Gastroesophageal sphincter (tissue), 4 donors: ENCODE measurements at regions not wholly inside any gene's neighbourhood (a gene's known extent, or its start where the extent isn't known, plus 50 kb on each side); places are given as distances from the start of the nearest gene placed in this dataset.
"Not testable (repeated sequence)": the region's sequence is repeated elsewhere in the genome, so short reads cannot be mapped to it uniquely, and the experiment has no call there.

Experiments used
- ATAC-seq: fragments of 150-250 bp; one replicate; pipeline ENCODE4 v1.9.1; 2016; ENCODE audit warnings: mild to moderate bottlenecking, moderate library complexity
- H3K27ac ChIP-seq, 4 donors: fragments of 200-600 bp; sonication (generic) in 3 of 4; 1 replicate in 3 of 4; 2 replicates in 1 of 4; pipeline ENCODE4 v1.5.1; 2016 to 2019
- H3K27me3 ChIP-seq: fragments of 200-600 bp; sonication (generic); one replicate; pipeline ENCODE4 v1.5.1; 2019
- H3K36me3 ChIP-seq, 2 donors: fragments of 200-600 bp; sonication (generic); one replicate each; pipeline ENCODE4 v1.5.1; 2019; ENCODE audit warnings: control low read depth in 1 of 2
- H3K4me1 ChIP-seq, 3 donors: fragments of 200-600 bp; sonication (generic); 1 replicate in 2 of 3; 2 replicates in 1 of 3; pipeline ENCODE4 v1.5.1; 2016 to 2019; ENCODE audit warnings: control low read depth in 2 of 3
- H3K4me3 ChIP-seq, 2 donors: fragments of 200-600 bp; sonication (generic); one replicate each; pipeline ENCODE4 v1.5.1; 2019; ENCODE audit warnings: mild to moderate bottlenecking in 1 of 2, moderate library complexity in 1 of 2
- H3K9me3 ChIP-seq, 3 donors: fragments of 200-600 bp; sonication (generic); one replicate each; pipeline ENCODE4 v1.5.1; 2017 to 2019; ENCODE audit warnings: control low read depth in 2 of 3
- CTCF ChIP-seq, 4 experiments: fragments of 200-600 bp in 2 of 4; fragments of 450-650 bp in 2 of 4; sonication (generic) in 1 of 4; IDR thresholded peaks; one replicate each; pipeline ENCODE4 v1.5.1; 2017 to 2019; ENCODE audit warnings: antibody characterized with exemption in 4 of 4, mild to moderate bottlenecking in 2 of 4, moderate library complexity in 2 of 4
- EP300 ChIP-seq: sonication (generic); formaldehyde crosslinking; IDR thresholded peaks from one replicate; pipeline ENCODE4 v1.6.1; 2017; ENCODE audit warnings: antibody characterized with exemption, mild to moderate bottlenecking
- POLR2A ChIP-seq, 2 donors: fragments of 450-650 bp; IDR thresholded peaks; one replicate each; pipeline ENCODE4 v1.6.1; 2017; ENCODE audit warnings: antibody characterized with exemption in 2 of 2, mild to moderate bottlenecking in 2 of 2, moderate library complexity in 1 of 2
- POLR2AphosphoS5 ChIP-seq: sonication (generic); formaldehyde crosslinking; IDR thresholded peaks from one replicate; pipeline ENCODE4 v1.6.1; 2017; ENCODE audit warnings: antibody characterized with exemption
- WGBS, 2 donors: methylation state at CpG; one replicate each; pipeline ENCODE4 v1.1.5; 2018; ENCODE audit warnings: low coverage in 1 of 2; 5-methylcytosine and 5-hydroxymethylcytosine counted together

DNA sequence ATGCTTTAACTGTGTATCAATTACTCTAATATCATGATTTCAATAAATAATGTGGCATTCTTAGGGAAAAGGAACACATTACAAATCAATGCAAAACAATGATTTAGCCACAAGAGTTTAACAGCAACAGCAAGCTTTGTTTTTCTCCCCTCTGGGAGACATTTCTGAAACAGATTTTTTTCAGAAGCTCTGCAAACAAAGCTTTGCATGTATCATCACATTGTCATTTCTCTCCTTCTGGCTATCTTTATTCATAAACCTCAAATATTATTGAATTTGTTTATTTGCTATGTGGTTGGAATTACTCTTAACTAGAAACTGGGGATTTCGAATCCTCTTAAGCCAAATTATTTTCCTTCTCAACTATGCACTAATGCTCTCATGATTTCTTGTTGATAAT lies 278.4 kb upstream of the ATXN7L3B start:
- Histone ChIP-seq H3K27ac (no peak overlapping the region), H3K4me3 (no peak overlapping the region), H3K4me1 (no peaks in the 10 kb centered on the region), H3K9me3 (no peaks in the 10 kb centered on the region), H3K36me3 (no peaks in the 10 kb centered on the region), H3K27me3 (no peaks in the 10 kb centered on the region)
- no peak for ATAC-seq
- TF ChIP-seq EP300 = no peak
- no peak for TF ChIP-seq POLR2A (IDR thresholded peaks at IDR 0.05)
- no peak for TF ChIP-seq POLR2AphosphoS5
- no peak for TF ChIP-seq CTCF (IDR thresholded peaks at IDR 0.05)
- WGBS, 2 donors = 76 to 100% methylated on average over 1 of the region's 1 CpG

GRCh38 chr12:74264692-74265091 lies 272.9 kb upstream of the ATXN7L3B start:
- TF ChIP-seq POLR2A (IDR thresholded peaks at IDR 0.05) = no peak
- TF ChIP-seq CTCF (IDR thresholded peaks at IDR 0.05) = no peak
- TF ChIP-seq EP300 = no peak
- no peak for TF ChIP-seq POLR2AphosphoS5

DNA sequence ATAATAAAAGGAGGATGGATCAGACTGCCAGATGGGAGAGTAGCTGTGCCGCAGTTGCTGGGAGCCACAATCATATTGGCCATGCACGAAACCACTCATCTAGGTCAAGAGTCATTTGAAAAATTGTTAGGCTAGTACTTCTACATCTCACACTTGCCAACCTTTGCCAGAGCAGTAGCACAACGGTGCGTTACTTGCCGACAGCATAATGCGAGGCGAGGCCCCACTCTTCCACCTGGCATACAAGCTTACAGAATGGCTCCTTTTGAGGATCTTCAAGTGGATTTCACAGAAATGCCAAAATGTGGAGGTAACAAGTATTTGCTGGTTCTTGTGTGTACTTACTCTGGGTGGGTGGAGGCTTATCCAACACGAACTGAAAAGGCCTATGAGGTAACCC lies 268.3 kb upstream of the ATXN7L3B start:
- WGBS, 2 donors = 79 to 93% methylated on average over 7 of the region's 8 CpGs
- not testable (repeated sequence) for H3K9me3 ChIP-seq, H3K4me3 ChIP-seq, H3K36me3 ChIP-seq, ATAC-seq, H3K27me3 ChIP-seq, H3K27ac ChIP-seq, H3K4me1 ChIP-seq

More at GRCh38 chr12:74264692-74265091, 272.9 kb upstream of the ATXN7L3B start:
- ATAC-seq = no peak
- Histone ChIP-seq H3K27ac (no peak overlapping the region), H3K4me3 (no peak overlapping the region), H3K9me3 (no peaks in the 10 kb centered on the region), H3K27me3 (no peaks in the 10 kb centered on the region), H3K36me3 (no peaks in the 10 kb centered on the region), H3K4me1 (no peaks in the 10 kb centered on the region)
- 87 to 98% methylated on average over 3 to 8 of the region's 15 CpGs for whole genome bisulfite sequencing, 2 donors

DNA sequence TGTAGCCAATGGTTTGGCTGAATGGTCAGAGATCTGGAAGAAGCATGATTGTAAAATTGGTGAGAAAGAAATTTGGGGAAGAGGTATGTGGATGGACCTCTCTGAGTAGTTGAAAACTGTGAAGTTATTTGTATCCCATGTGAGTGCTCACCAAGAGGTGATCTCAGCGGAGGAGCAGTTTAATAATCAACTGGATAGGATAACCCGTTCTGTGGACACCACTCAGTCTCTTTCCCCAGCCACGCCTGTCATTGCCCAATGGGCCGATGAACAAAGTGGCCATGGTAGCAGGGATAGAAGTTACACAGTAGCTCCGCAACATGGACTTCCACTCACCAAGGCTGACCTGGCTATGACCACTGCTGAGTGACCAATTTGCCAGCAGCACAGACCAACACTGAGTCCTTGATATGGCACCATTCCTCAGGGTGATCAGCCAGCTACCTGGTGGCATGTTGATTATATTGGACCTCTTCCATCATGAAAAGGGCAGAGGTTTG lies 257.4 kb upstream of the ATXN7L3B start:
- WGBS, 2 donors = 93 to 100% methylated on average over 3 to 4 of the region's 5 CpGs
- ATAC-seq = no peak
- no peaks in the 10 kb centered on the region for H3K27me3 ChIP-seq
- H3K36me3 ChIP-seq = no peaks in the 10 kb centered on the region
- H3K9me3 ChIP-seq = peaks cover 0 to 23% (median 0%) of the 10 kb centered on the region in 3 donors
- TF ChIP-seq POLR2AphosphoS5 (no peak), CTCF (IDR thresholded peaks at IDR 0.05) (no peak), EP300 (no peak), POLR2A (IDR thresholded peaks at IDR 0.05) (no peak)
- no peak overlapping the region for H3K4me3 ChIP-seq
- H3K27ac ChIP-seq = no peak overlapping the region
- no peaks in the 10 kb centered on the region for H3K4me1 ChIP-seq

GRCh38 chr12:74281401-74282180 lies 256.0 kb upstream of the ATXN7L3B start:
- not testable (repeated sequence) for H3K27me3 ChIP-seq, H3K4me3 ChIP-seq, H3K4me1 ChIP-seq, ATAC-seq, H3K36me3 ChIP-seq, H3K27ac ChIP-seq
- peaks cover 0 to 20% (median 0%) of the 10 kb centered on the region in 3 donors for H3K9me3 ChIP-seq
- 81 to 92% methylated on average over 2 of the region's 2 CpGs for WGBS, 2 donors

DNA sequence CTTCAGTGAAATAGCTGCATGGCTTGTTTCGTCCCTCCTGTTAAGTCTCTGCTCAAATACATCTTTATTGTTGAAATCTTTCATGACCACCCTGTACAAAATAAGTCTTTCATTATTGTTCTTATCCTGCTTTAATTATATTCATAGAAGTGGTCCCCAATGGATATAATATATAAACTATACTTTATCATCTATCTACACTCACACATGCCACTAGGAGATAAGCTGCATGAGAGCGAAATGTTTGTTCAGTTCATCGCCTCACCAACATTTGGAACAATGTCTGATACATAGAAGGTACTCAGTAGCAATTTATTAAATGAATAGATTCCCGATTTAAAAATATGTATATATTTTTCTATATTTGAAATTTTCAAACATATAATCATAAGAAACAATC lies 254.0 kb upstream of the ATXN7L3B start:
- Histone ChIP-seq H3K36me3 (no peaks in the 10 kb centered on the region), H3K9me3 (no peaks in the 10 kb centered on the region), H3K27ac (no peak overlapping the region), H3K4me3 (no peak overlapping the region), H3K27me3 (no peaks in the 10 kb centered on the region), H3K4me1 (no peaks in the 10 kb centered on the region)
- TF ChIP-seq EP300 = no peak
- WGBS, 2 donors = 85 to 87% methylated on average over 4 of the region's 4 CpGs
- ATAC-seq = no peak
